ENCODE measurements at regions not wholly inside any gene's neighbourhood (a gene's known extent, or its start where the extent isn't known, plus 50 kb on each side); places are given as distances from the start of the nearest gene placed in this dataset.
"Not testable (repeated sequence)": the region's sequence is repeated elsewhere in the genome, so short reads cannot be mapped to it uniquely, and the experiment has no call there.

- TF ChIP-seq CTCF (IDR thresholded peaks at IDR 0.05; ENCODE audit: borderline replicate concordance, insufficient read depth, low read depth, low read length), result no peak
- no peak overlapping the region for H3K4me3 ChIP-seq (ENCODE audit: low read depth, low read length)
These were observed 201.3 kb downstream of the HSD17B3 start for GRCh38 chr9:96100385-96101300.

- H3K4me3 ChIP-seq (ENCODE audit: low read depth, low read length), result not testable (repeated sequence)
These were observed 211.3 kb downstream of the HSD17B3 start for GRCh38 chr9:96090630-96091029.

GRCh38 chr9:96089452-96090085 lies 212.4 kb downstream of the HSD17B3 start:
- TF ChIP-seq CTCF (IDR thresholded peaks at IDR 0.05; ENCODE audit: borderline replicate concordance, insufficient read depth, low read depth, low read length), result no peak
- H3K4me3 ChIP-seq (ENCODE audit: low read depth, low read length), result no peak overlapping the region

GRCh38 chr9:96088510-96088909 lies 213.0 kb downstream of the ERCC6L2 start:
- TF ChIP-seq CTCF (IDR thresholded peaks at IDR 0.05; ENCODE audit: borderline replicate concordance, insufficient read depth, low read depth, low read length), result no peak
- no peak overlapping the region for H3K4me3 ChIP-seq (ENCODE audit: low read depth, low read length)

GRCh38 chr9:96087669-96088299 lies 212.3 kb downstream of the ERCC6L2 start:
- TF ChIP-seq CTCF (IDR thresholded peaks at IDR 0.05; ENCODE audit: borderline replicate concordance, insufficient read depth, low read depth, low read length), result no peak
- H3K4me3 ChIP-seq (ENCODE audit: low read depth, low read length), result no peak overlapping the region

GRCh38 chr9:96086936-96087571 lies 211.6 kb downstream of the ERCC6L2 start:
- TF ChIP-seq CTCF (IDR thresholded peaks at IDR 0.05; ENCODE audit: borderline replicate concordance, insufficient read depth, low read depth, low read length), result no peak
- H3K4me3 ChIP-seq (ENCODE audit: low read depth, low read length), result no peak overlapping the region

- no peak for TF ChIP-seq CTCF (IDR thresholded peaks at IDR 0.05; ENCODE audit: borderline replicate concordance, insufficient read depth, low read depth, low read length)
- no peak overlapping the region for H3K4me3 ChIP-seq (ENCODE audit: low read depth, low read length)
These were observed 210.1 kb downstream of the ERCC6L2 start for GRCh38 chr9:96085491-96086143.

All from GM12875 (cell line).